SJCRH30 (cell line): ENCODE measurements at regions not wholly inside any gene's neighbourhood (a gene's known extent, or its start where the extent isn't known, plus 50 kb on each side); places are given as distances from the start of the nearest gene placed in this dataset.
"Not testable (repeated sequence)": the region's sequence is repeated elsewhere in the genome, so short reads cannot be mapped to it uniquely, and the experiment has no call there.

Source experiments
- DNase-seq, 2 experiments: peaks; one replicate each; pipeline ENCODE4 v3.0.0-alpha.2; 2015 to 2020
- H3K27ac ChIP-seq: fragments of 250-450 bp; sonication (Bioruptor Pico); 2 replicates; pipeline ENCODE4 v1.5.1; 2020; ENCODE audit warnings: mild to moderate bottlenecking, moderate library complexity
- H3K27me3 ChIP-seq: fragments of 250-450 bp; sonication (Bioruptor Pico); 2 replicates; pipeline ENCODE4 v1.5.1; 2020; ENCODE audit warnings: mild to moderate bottlenecking, moderate library complexity
- H3K36me3 ChIP-seq: fragments of 250-450 bp; sonication (Bioruptor Pico); 2 replicates; pipeline ENCODE4 v1.5.1; 2020; ENCODE audit warnings: mild to moderate bottlenecking, moderate library complexity
- H3K4me1 ChIP-seq: fragments of 250-450 bp; sonication (Bioruptor Pico); 2 replicates; pipeline ENCODE4 v1.5.1; 2020; ENCODE audit warnings: mild to moderate bottlenecking, moderate library complexity
- H3K4me3 ChIP-seq: fragments of 250-450 bp; sonication (Bioruptor Pico); 2 replicates; pipeline ENCODE4 v1.5.1; 2020; ENCODE audit warnings: mild to moderate bottlenecking, moderate library complexity
- H3K9me3 ChIP-seq: fragments of 250-450 bp; sonication (Bioruptor Pico); replicated peaks from 2 replicates; pipeline ENCODE4 v1.5.1; 2020; ENCODE audit warnings: mild to moderate bottlenecking, moderate library complexity

DNA sequence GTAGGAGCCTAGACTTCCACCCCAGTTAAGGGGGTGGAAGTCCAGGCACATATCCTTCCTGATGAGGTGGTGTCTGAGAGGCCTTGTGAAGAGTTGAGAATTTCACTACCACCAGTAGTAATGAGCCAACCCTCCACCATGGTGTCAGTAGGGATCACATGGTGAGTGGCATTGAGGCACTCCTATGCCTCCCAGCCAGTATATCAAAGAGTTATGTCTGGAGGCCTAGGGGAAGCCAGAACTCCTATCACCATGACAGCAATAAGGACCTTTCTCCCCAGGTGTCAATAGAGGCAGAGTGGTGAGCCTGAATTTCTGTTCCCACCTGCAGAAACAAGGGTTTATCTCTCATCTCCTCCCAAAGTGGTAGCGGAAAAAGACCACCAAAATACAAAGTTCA, 106.6 kb upstream of the ADTRP start:
- no peaks in the 10 kb centered on the region for H3K27me3 ChIP-seq
- no peaks in the 10 kb centered on the region for H3K9me3 ChIP-seq
- H3K4me3 ChIP-seq: no peak overlapping the region
- H3K4me1 ChIP-seq: no peaks in the 10 kb centered on the region
- H3K27ac ChIP-seq: no peak overlapping the region
- no peak for DNase-seq
- no peaks in the 10 kb centered on the region for H3K36me3 ChIP-seq

DNA sequence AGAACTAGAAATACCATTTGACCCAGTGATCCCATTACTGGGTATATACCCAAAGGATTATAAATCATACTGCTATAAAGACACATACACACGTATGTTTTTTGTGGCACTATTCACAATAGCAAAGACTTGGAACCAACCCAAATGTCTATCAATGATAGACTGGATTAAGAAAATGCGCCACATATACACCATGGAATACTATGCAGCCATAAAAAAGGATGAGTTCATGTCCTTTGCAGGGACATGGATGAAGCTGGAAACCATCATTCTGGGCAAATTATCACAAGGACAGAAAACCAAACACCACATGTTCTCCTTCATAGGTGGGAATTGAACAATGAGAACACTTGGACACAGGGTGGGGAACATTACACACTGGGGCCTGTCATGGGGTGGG, 104.9 kb upstream of the ADTRP start:
- H3K27ac ChIP-seq, H3K4me1 ChIP-seq, H3K36me3 ChIP-seq, H3K4me3 ChIP-seq, DNase-seq, H3K9me3 ChIP-seq, H3K27me3 ChIP-seq: not testable (repeated sequence)

DNA sequence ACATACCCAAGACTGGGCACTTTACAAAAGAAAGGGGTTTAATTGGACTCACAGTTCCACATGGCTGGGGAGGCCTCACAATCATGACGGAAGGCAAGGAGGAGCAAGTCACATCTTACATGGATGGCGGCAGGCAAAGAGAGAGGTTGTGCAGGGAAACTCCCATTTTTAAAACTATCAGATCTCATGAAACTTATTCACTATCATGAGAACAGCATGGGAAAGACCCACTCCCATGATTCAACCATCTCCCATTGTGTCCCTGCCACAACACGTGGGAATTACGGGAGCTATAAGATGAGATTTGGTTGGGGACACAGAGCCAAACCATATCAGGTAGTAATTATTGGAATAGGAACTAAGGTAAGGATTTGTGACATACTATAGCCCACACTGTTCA, 101.6 kb upstream of the ADTRP start:
- H3K27me3 ChIP-seq, H3K27ac ChIP-seq, DNase-seq, H3K36me3 ChIP-seq, H3K4me3 ChIP-seq, H3K4me1 ChIP-seq, H3K9me3 ChIP-seq: not testable (repeated sequence)

- no peaks in the 10 kb centered on the region for H3K9me3 ChIP-seq
- no peak overlapping the region for H3K4me3 ChIP-seq
- no peaks in the 10 kb centered on the region for H3K36me3 ChIP-seq
- H3K27ac ChIP-seq: no peak overlapping the region
- DNase-seq: no peak
- no peaks in the 10 kb centered on the region for H3K27me3 ChIP-seq
- no peaks in the 10 kb centered on the region for H3K4me1 ChIP-seq
Measured at GRCh38 chr6:11878735-11879134, 100.1 kb upstream of the ADTRP start.

DNA sequence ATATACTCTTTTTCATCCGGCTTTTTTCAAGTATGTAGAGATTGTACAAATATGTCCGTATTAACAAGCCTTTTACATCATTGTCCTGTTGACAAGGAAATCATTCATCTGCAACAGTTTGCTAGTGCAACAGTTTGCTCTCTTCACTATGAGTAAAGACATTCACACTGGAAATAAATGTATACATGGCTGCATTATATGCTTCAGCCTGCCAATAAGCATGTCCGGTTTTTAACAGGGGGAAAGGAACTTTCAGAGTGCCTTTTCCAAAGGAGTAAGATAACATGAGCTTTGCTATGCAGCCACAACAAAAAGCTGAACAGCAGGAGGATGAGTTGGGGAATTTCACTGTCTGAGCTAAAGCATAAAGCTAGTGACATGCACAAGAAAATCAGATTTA, 99.4 kb upstream of the ADTRP start:
- Histone ChIP-seq H3K9me3 (no peaks in the 10 kb centered on the region), H3K4me1 (no peaks in the 10 kb centered on the region), H3K36me3 (no peaks in the 10 kb centered on the region), H3K27ac (no peak overlapping the region), H3K4me3 (no peak overlapping the region), H3K27me3 (no peaks in the 10 kb centered on the region)
- no peak for DNase-seq

DNA sequence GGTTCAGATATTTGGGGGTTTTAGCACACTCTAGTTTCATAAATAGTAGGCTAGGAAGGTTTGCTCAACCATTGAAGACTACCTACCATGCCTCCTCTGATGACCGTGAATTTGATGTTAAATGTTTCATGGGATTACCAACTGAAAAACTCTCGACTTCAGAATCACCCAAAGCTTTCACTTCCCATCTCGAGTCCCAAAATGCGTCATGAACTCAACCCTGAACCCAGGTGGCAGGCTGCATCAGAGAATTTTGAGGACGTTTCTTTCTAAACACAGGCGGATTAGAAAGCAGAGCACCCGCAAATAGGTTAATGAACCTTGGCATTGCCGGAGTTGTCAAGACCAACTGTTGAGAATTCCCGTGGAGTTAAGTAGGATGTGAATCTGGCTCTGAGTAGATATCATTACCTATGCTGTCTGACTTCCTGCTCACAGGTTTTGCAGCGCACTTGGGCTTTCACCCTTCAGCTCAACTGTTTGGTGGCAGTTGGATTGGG, 98.4 kb upstream of the ADTRP start:
- no peaks in the 10 kb centered on the region for H3K27me3 ChIP-seq
- no peaks in the 10 kb centered on the region for H3K9me3 ChIP-seq
- H3K27ac ChIP-seq: no peak overlapping the region
- no peaks in the 10 kb centered on the region for H3K4me1 ChIP-seq
- DNase-seq: no peak
- no peak overlapping the region for H3K4me3 ChIP-seq
- no peaks in the 10 kb centered on the region for H3K36me3 ChIP-seq

- Histone ChIP-seq H3K27me3 (no peaks in the 10 kb centered on the region), H3K9me3 (no peaks in the 10 kb centered on the region), H3K27ac (no peak overlapping the region), H3K36me3 (no peaks in the 10 kb centered on the region), H3K4me3 (no peak overlapping the region), H3K4me1 (no peaks in the 10 kb centered on the region)
- no peak for DNase-seq
Measured at GRCh38 chr6:11875325-11876109, 96.9 kb upstream of the ADTRP start.

- Histone ChIP-seq H3K4me3 (no peak overlapping the region), H3K4me1 (no peaks in the 10 kb centered on the region; the same call in 1 of the 2 replicates), H3K36me3 (no peaks in the 10 kb centered on the region), H3K9me3 (no peaks in the 10 kb centered on the region), H3K27me3 (no peaks in the 10 kb centered on the region), H3K27ac (no peak overlapping the region)
- peak in 1 of 2 experiments; percentile 23 for DNase-seq
Measured at GRCh38 chr6:11869672-11870340, 91.2 kb upstream of the ADTRP start.

DNA sequence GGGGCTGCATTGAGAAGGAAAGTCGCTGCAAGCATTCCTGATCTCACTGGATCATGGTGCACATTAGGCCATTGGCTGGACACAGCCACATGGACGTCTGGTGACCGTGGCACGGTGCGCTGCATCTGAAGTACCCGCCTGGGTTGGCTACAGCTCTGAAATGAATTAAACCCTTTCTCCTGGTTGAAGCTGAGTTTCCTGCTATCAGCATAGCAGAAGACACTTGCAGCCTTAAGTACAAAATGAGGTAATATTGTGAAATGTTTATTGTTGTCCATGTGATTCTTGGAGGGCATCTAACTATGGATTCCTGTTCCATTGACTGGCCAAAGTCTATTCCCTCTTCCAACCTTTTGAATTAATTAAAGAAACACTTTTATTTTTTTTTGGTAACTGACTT, 89.8 kb upstream of the ADTRP start:
- Histone ChIP-seq H3K27ac (no peak overlapping the region), H3K36me3 (no peaks in the 10 kb centered on the region), H3K9me3 (no peaks in the 10 kb centered on the region), H3K4me1 (no peaks in the 10 kb centered on the region; the same call in 1 of the 2 replicates), H3K27me3 (no peaks in the 10 kb centered on the region), H3K4me3 (no peak overlapping the region)
- DNase-seq: no peak

DNA sequence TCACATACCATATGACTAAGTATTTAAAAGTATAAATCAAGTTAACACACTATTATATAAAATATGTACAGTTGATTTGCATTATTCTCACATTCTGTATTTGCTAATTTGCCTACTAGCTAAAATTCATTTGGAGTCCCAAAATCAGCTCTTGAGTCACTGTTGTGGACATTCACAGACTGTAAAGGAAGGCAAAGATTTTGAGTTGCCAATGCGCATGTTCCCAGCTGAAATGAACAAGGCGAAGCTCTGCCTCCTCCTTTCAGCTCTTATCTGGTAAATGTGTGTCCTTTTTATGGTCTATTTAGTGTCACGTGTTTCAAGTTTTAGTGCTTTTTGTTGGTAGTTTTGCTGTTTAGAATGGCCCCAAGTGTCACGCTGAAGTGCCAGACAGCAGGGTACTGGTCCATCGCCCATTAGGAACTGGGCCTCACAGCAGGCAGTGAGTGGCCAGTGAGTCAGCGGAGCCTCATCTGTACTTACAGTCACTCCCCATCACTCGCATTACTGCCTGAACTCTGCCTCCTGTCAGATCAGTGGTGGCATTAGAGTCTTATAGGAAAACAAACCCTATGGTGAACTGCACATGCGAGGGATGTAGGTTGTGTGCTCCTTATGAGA, 87.2 kb upstream of the ADTRP start:
- Histone ChIP-seq H3K4me1 (no peaks in the 10 kb centered on the region; the same call in 1 of the 2 replicates), H3K36me3 (no peaks in the 10 kb centered on the region), H3K27me3 (no peaks in the 10 kb centered on the region), H3K27ac (no peak overlapping the region), H3K4me3 (no peak overlapping the region), H3K9me3 (no peaks in the 10 kb centered on the region)
- no peak for DNase-seq

DNA sequence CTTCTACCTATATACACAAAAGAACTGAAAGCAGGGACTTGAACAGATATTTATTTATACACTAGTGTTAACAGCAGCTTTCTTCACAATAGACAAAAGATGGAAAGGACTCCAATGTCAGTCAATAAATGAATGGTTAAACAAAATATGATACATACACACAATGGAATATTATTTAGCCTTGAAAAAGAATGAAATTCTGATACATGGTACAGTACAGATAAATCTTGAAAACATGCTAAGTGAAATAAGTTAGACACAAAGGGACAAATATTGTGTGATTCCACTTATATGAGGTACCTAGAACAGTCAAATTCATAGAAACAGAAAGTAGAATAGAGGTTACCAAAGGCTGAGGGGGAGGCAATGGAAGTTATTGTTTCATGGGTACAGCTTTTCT, 79.8 kb upstream of the ADTRP start:
- Histone ChIP-seq H3K4me3 (no peak overlapping the region), H3K4me1 (no peaks in the 10 kb centered on the region), H3K36me3 (no peaks in the 10 kb centered on the region), H3K27ac (no peak overlapping the region), H3K9me3 (no peaks in the 10 kb centered on the region), H3K27me3 (no peaks in the 10 kb centered on the region)
- DNase-seq: no peak

DNA sequence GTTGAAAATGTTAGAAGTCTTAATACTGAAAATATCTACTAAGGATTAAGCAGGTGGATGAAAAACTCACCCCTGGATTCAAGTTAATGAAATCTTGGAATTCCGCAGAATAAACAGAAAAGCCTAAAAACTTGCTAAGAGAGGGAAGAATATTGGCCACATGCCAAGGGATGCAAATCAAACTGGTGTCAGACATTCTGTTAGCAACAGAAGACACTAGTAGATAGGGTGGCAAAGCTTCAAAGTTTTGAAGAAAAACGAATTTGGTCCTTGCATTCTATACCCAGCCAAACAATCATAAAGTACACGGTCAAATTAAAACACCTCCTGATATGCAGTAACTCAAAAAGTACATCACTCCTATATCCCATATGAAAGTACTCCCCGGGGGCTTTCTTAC, 77.1 kb upstream of the ADTRP start:
- H3K36me3 ChIP-seq: no peaks in the 10 kb centered on the region
- H3K4me3 ChIP-seq: no peak overlapping the region
- no peaks in the 10 kb centered on the region for H3K9me3 ChIP-seq
- DNase-seq: no peak
- H3K4me1 ChIP-seq: no peaks in the 10 kb centered on the region
- no peaks in the 10 kb centered on the region for H3K27me3 ChIP-seq
- no peak overlapping the region for H3K27ac ChIP-seq

DNA sequence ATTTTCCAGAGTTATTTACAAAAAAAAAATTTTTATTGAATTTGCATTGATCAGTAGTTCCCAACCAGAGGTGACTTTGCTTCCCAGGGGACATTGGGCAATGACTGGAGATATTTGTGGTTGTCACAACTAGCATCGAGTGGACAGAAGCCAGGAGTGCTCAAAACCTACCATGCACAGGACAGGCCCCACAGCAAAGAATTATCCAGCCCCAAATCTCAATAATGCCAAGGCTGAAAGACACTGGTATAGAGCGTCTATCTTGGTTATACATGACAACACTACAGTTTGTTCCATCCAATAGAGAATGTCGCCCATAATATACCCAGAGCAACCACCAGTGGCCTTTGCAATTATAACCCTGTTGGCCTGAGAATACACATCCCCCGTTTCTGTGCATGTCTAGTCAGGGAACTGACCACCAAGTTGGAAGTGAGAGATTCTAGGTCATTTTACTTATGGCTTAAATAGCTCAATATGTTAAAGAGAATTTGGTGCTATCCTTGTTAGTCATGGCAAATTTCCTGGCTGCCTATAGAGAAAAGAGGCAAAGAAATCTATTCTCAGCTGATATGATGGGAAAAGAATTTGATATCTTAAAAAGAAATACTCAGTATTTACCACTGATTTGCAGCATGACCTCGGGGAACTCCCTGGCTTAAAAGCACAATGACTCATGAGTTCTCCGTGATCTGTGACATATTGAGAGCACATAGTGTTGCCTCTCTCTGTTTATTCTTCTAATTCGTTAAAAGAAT, 76.0 kb upstream of the ADTRP start:
- H3K27ac ChIP-seq: no peak overlapping the region
- DNase-seq: peak in 1 of 2 experiments; percentile 6
- no peaks in the 10 kb centered on the region for H3K4me1 ChIP-seq
- H3K4me3 ChIP-seq: no peak overlapping the region
- no peaks in the 10 kb centered on the region for H3K36me3 ChIP-seq
- H3K27me3 ChIP-seq: no peaks in the 10 kb centered on the region
- H3K9me3 ChIP-seq: no peaks in the 10 kb centered on the region

DNA sequence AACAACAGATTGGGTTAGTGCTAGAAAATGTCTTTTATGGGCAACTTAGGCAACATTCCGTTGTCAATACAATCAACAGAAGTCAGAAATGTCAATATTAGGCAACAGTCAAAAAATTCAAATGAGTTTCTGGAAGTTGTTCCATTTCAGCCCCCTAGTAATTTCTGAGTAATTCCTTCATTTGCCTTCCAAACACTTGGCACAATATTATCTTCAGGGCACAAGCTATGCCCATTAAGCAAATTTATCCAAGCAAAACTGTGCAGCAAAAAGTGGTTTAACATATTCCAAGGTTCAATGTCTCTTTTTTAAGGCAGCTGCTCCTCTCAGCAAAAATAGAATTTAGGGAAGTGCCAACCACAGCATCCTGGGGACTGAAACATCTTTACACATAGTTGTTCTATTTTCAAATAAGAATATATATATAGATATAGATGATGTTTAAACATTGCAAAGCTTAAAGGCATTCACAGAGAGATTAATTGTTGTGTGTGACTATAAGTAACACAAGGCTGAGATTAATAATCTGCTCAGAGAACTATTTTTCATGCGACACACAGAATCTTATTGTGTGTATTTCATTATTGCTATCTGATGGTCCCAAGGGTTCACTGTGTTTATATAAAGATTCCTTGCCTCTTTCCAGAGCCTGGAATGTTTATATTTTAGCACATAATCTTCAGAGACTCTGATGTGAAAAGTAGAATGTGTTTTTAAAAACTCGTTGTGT, 75.2 kb upstream of the ADTRP start:
- Histone ChIP-seq H3K36me3 (no peaks in the 10 kb centered on the region), H3K4me3 (no peak overlapping the region), H3K4me1 (no peaks in the 10 kb centered on the region), H3K9me3 (no peaks in the 10 kb centered on the region), H3K27me3 (no peaks in the 10 kb centered on the region), H3K27ac (no peak overlapping the region)
- DNase-seq: no peak
